Keratinocyte (primary cell): ENCODE measurements at regions not wholly inside any gene's neighbourhood (a gene's known extent, or its start where the extent isn't known, plus 50 kb on each side); places are given as distances from the start of the nearest gene placed in this dataset.

ENCODE experiments used
- EZH2 ChIP-seq: IDR thresholded peaks from one replicate; pipeline ENCODE4 v1.6.1; 2012; ENCODE audit warnings: inconsistent platforms, mild to moderate bottlenecking, low read length, moderate library complexity
- TF ChIP-seq, protein P1 (sequence below), 3 experiments: IDR thresholded peaks in 1 of 3; conservative IDR thresholded peaks in 1 of 3; optimal IDR thresholded peaks in 1 of 3; 2 replicates in 2 of 3; 3 replicates in 1 of 3; pipeline versions ENCODE3 to v1.5.1; 2011; ENCODE audit warnings: low read length in 3 of 3, mild to moderate bottlenecking in 3 of 3, moderate library complexity in 2 of 3, control low read depth in 1 of 3, inconsistent platforms in 1 of 3; ENCODE audit not compliant: insufficient read depth in 2 of 3; ENCODE audit errors: extremely low read depth in 1 of 3

DNA sequence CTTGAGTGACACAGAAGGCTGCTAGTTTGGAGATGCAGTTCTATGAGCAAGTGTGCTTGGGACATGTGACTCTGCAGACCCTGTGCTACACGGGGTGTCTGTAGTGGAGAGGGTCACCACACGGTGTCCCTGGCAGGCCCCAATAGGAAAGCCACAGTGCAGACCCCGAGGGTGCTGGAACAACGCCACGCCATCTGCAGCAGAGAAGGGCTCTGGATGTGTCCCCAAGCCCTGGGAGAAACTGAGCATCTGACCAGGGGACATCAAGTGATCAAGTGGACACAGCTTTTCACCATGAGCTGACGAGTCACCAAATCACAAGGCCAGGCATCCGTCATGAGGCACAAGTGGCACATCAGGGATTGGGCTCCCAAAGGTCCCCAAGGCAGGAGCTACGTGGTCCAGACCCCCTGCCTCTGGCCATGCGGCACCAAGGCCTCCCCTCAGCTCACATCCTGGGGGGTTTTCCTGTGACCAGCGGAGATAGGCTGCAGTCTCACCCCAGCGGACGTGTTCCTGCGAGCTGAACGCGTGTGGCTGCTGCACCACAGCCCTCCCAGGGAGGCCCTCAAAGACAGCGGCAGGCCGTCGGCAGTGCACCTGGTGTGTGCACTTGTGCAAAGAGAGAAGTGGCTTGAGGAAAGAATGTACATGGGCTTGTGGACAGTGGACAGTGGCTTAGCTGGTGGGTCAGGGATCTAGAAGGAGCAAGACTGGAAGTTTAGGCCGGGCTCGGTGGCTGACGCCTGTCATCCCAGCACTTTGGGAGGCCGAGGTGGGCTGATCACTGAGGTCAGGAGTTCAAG is 96.7 kb downstream of the RPS6KA4 start:
- no peak for TF ChIP-seq EZH2
- TF ChIP-seq, protein P1, sequence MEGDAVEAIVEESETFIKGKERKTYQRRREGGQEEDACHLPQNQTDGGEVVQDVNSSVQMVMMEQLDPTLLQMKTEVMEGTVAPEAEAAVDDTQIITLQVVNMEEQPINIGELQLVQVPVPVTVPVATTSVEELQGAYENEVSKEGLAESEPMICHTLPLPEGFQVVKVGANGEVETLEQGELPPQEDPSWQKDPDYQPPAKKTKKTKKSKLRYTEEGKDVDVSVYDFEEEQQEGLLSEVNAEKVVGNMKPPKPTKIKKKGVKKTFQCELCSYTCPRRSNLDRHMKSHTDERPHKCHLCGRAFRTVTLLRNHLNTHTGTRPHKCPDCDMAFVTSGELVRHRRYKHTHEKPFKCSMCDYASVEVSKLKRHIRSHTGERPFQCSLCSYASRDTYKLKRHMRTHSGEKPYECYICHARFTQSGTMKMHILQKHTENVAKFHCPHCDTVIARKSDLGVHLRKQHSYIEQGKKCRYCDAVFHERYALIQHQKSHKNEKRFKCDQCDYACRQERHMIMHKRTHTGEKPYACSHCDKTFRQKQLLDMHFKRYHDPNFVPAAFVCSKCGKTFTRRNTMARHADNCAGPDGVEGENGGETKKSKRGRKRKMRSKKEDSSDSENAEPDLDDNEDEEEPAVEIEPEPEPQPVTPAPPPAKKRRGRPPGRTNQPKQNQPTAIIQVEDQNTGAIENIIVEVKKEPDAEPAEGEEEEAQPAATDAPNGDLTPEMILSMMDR (optimal IDR thresholded peaks at IDR 0.05 in 1 of 3, IDR thresholded peaks at IDR 0.05 in 1 of 3, conservative IDR thresholded peaks at IDR 0.05 in 1 of 3; ENCODE audit: extremely low read depth in 1 of 3, insufficient read depth in 2 of 3, low read length in 3 of 3) = no peak
